HG02943 (cell line): ENCODE measurements at regions not wholly inside any gene's neighbourhood (a gene's known extent, or its start where the extent isn't known, plus 50 kb on each side); places are given as distances from the start of the nearest gene placed in this dataset.

Experiments
- ATAC-seq: cut with Tn5 transposase; IDR thresholded peaks from one replicate; pipeline ENCODE4 v1.9.1; 2021; ENCODE audit warnings: mild to moderate bottlenecking, low read depth, moderate library complexity; ENCODE audit not compliant: unreplicated experiment

DNA sequence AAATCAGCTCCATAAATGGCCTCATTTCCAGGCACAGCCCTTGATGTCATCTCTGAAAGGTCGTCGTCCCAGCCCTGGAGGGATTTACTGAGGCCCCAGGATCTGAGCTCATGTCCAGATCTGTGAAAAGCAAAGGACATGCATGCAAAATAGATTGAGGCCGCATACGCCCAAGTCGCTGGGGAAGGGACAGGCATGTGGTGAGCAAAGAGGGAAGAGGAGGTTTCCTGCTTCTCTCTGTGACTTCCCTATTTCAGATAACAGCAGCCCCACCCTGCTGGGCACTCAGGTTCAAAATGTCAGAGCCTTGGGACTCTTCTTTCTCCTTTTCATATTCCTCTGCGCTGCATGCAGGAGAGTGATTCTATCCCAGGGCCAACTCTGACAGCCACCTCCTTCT lies 197.2 kb downstream of the ADSS2 start:
- no peak for ATAC-seq

DNA sequence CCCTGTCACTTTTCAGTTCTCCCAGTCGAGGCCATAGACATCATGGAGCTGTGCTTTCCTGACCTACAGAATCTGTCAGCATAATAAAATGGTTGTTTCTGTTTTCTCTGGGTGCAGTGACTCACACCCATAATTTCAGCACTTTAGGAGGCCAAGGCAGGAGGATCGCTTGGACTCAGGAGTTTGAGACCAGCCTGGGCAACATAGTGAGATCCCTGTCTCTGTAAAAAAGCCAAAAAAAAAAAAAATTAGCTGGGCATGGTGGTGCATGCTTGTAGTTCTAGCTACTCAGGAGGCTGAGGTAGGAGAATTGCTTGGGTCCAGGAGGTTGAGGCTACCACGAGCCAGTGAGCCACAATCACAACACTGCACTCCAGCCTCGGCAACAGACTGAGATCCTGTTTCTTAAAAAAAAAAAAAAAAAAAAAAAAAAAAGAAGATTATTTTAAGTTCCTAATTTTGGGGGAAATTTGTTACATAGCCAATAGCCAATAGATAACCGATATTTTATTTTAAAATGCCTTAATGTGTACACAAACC lies 196.2 kb downstream of the ADSS2 start:
- no peak for ATAC-seq

DNA sequence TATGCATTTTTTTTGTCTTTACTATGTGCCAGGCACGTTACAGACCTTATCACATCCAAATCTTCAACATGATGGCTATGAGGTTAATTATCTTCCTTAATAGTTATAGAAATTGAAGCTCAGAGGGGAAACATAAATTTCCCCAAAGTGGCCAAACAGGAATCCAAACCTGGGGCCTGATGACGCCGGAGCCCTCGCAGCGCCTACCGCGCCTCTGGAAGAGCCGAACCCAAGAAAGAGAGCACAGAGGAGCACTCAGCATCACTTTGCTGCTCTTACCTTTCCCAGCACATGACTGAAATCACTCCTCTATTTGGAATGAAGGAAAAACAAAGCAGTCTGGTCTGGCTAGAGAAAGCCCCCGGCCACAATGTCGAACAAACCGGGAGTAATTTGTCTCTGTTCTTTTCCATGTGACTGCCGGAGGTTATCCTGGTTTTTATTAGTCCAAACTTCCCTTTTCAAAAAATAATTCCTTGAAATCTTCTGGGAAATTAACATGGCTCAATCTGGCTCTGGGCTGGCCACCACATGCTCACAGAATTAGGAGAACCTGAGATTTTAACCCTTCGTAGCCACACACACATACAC lies 195.5 kb downstream of the ADSS2 start:
- no peak for ATAC-seq

DNA sequence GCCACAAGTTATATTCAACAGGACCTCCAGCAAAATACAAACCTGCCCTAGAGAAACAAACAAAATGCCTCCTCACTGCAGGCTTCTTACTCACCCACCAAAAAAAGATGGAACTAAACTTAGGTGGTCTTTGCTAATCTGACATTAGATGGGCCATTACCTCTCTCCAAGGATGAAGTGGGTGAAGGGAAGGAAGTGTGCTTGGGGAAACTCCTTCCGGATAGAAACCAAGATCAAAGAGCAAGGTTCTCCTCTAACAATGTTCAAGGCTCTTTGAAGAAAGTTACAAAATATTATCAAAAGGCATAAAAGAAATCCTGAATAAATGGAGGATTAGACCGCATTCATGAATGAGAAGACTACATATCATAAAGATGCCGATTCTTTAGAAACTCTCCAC lies 187.5 kb downstream of the ADSS2 start:
- no peak for ATAC-seq

GRCh38 chr1:244265507-244265906 lies 186.2 kb downstream of the ADSS2 start:
- no peak for ATAC-seq

DNA sequence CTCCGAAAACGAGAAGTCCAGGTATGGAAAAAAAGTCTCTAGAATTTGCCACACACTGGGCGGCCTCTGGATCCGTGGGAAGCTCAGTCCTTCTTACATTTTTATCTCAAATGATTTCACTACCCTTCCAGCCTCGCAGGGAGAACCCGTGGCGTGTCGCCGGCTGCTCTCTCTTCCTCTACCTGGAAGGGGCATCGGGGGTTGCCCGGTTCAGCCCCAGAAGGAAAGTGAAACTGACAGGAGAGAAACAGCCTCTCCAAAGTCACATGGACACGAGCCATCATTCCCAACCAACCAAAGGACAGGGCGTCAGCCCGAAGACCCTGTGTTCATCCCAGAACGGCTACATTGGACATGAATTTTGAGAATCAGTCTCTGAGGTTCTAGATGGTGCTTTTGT lies 182.5 kb downstream of the ADSS2 start:
- ATAC-seq = no peak

GRCh38 chr1:244271004-244271403 lies 180.7 kb downstream of the ADSS2 start:
- ATAC-seq = no peak

GRCh38 chr1:244271691-244272308 lies 179.9 kb downstream of the ADSS2 start:
- ATAC-seq = no peak

- ATAC-seq = no peak
Measured at GRCh38 chr1:244272471-244273261, 179.0 kb downstream of the ADSS2 start.

DNA sequence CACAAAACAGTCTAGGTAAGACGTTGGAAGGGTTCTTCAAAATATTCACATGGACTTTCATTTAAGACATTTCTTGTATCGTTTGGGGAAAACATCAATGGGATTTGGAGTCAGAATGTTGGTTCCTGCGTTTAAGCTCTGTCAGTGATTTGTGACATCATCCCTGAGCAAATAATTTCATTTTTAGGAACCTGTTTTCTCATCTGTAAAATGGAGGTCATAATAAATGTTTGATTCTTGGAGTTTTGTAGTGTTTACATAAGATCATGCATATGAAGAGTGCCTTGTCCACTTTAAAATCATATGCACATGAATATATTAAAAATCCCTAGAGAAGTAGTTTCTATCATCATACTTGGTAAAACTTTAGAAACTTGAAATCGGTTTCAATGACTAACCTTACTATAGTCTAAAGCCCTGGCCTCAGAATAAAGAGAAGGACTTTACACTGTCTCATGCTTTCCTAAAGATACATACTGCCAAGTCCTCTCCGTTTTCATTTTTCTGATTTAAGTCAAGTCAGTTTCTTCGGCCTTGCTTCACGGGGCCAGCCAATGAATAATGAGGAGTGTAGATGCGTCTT lies 178.4 kb downstream of the ADSS2 start:
- no peak for ATAC-seq

DNA sequence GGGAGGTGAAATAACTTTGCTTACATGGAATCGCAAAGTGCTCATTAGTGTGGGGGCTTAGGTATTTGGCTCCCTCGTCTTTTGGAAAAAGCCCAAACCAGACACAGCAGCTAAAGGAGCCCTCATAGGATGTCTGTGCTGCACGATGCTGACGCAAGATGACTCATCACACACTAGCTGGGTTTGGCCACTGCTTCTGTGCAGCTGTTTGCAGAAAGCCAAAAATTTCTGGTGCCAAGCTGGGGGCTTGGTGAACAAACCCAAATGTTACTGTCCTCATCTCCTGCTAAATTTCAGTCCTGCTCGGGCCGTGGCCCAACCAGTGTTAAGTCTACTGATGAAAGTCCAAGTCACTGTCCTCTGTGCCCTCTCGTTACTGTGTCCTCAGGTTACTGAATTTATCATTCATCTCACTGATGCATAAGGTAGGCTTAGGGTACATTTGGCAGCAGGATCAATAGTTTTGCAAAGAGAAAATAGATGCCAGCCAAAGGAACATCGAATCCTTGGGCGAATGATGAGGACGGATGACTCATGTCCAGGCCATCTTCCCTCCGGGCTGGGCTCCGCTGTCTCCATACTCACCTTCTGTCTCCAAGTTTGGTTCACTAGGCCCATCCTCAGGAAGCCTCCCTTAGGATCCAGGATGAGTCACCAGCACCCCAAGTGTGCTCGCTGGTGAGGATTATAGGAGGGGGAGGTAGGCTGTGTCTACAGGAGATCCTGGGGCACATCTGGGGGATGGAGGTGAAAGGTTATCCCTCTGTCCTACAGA lies 177.7 kb downstream of the ADSS2 start:
- no peak for ATAC-seq

DNA sequence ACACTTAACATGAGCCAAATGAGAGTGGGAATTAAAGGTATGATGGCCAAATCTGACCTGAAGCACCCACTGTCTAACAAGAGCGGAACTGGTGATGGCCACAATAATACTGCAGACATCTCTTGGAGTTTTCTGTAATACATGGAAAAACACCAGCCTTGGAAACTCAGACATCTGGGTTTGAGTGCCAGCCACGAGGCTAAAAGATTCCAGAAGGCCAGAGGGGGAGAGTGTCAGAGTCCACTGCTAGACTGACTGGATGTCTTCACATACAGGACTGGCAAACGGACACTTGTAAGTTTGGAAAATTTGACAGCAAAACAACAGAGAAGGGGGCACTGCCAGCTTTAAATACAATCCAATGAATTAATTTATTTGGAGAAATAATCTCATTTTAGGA lies 175.1 kb downstream of the ADSS2 start:
- ATAC-seq = no peak

GRCh38 chr1:244280201-244280600 lies 171.5 kb downstream of the ADSS2 start:
- ATAC-seq = no peak

- no peak for ATAC-seq
Measured at GRCh38 chr1:244280859-244281258, 170.8 kb downstream of the ADSS2 start.

DNA sequence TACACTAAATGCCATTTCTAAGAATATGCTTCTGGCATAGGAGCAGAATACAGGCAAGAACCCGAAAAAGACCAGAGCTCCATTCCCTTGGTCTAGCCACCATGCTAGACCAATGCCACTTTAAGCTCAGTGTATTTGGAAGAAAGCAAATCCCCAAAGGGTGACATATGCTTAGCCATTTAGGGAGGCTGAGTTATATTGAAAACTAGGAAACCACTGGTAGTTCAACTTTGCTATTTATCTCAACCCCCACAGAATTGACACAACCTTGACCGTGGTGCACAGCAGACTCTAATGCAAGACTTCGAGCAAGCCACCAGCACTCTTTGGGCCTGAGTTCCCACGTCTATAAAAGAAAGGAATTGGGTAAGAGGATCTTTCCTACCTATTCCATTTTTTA lies 167.9 kb downstream of the ADSS2 start:
- ATAC-seq = no peak

DNA sequence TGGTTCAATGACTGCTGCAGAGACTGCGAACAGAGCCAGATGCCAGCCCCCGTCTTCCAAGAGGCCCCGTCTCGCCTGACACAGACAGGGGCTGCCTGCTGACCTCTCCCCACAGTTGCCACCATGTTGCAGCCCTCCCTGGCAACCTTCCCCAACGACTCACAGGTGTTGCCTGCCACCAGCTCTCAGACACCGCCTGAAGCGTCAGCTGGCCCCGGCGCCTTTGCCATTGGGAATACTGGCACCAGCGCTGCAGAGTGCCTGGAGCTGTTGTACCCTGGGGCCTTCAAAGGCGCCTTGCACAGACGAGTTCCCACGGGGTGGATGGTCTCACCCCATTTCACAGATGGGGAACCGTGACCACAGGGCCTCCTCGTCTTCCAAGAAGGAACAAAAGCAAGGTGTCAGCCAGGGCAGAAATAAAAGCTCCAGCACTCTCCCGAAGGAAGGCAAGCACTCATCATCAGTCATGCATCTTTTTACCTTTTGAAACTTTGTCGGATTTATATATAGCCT lies 167.0 kb downstream of the ADSS2 start:
- ATAC-seq = no peak

GRCh38 chr1:244286341-244286740 lies 165.4 kb downstream of the ADSS2 start:
- ATAC-seq = no peak

DNA sequence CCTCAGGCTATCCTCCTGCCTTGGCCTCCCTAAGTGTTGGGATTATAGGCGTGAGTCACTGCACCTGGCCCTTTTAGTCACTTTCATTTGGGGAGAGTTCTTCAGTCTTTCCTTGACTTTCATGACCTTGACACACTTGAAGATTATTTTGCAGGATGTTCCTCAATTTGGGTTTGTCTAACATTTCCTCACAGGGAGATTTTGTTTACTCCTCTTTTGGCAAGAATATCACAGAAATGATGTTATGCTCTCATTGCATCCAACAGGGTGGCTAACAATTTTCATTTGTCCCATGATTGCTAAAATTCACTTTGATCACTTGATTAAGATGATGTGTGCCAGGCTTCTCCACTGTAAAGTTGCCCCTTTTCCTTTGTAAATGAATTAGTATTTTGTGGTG lies 164.0 kb downstream of the ADSS2 start:
- no peak for ATAC-seq

- no peak for ATAC-seq
Measured at GRCh38 chr1:244288663-244289062, 163.0 kb downstream of the ADSS2 start.
